ENCODE measurements at regions not wholly inside any gene's neighbourhood (a gene's known extent, or its start where the extent isn't known, plus 50 kb on each side); places are given as distances from the start of the nearest gene placed in this dataset.

GRCh38 chr10:8583096-8583495 is 528.6 kb downstream of the GATA3 start:
- H3K4me3 Mint-ChIP-seq: no peak overlapping the region
- DNase-seq (no peak), ATAC-seq (no peak)
- no peaks in the 10 kb centered on the region for H3K4me1 Mint-ChIP-seq
- peaks cover 5 to 30% (median 13%) of the 10 kb centered on the region in 5 donors for H3K27me3 Mint-ChIP-seq
- H3K36me3 Mint-ChIP-seq: no peaks in the 10 kb centered on the region
- POLR2A ChIA-PET: no interaction called here
- H3K9me3 Mint-ChIP-seq: no peaks in the 10 kb centered on the region
- no peak overlapping the region for H3K27ac Mint-ChIP-seq

GRCh38 chr10:8584666-8585065 is 530.2 kb downstream of the GATA3 start:
- ATAC-seq (no peak), DNase-seq (no peak)
- peaks cover 10 to 42% (median 19%) of the 10 kb centered on the region in 5 donors for H3K27me3 Mint-ChIP-seq
- no peaks in the 10 kb centered on the region for H3K4me1 Mint-ChIP-seq
- H3K36me3 Mint-ChIP-seq: no peaks in the 10 kb centered on the region
- no peaks in the 10 kb centered on the region for H3K9me3 Mint-ChIP-seq
- no peak overlapping the region for H3K4me3 Mint-ChIP-seq
- H3K27ac Mint-ChIP-seq: no peak overlapping the region
- POLR2A ChIA-PET: no interaction called here

- H3K36me3 Mint-ChIP-seq: no peaks in the 10 kb centered on the region
- ATAC-seq (no peak), DNase-seq (no peak)
- no peak overlapping the region for H3K27ac Mint-ChIP-seq
- peaks cover 10 to 47% (median 18%) of the 10 kb centered on the region in 5 donors for H3K27me3 Mint-ChIP-seq
- POLR2A ChIA-PET: no interaction called here
- no peaks in the 10 kb centered on the region for H3K4me1 Mint-ChIP-seq
- H3K9me3 Mint-ChIP-seq: no peaks in the 10 kb centered on the region
- H3K4me3 Mint-ChIP-seq: no peak overlapping the region
Observed at GRCh38 chr10:8586504-8586903, 532.0 kb downstream of the GATA3 start.

- POLR2A ChIA-PET: no interaction called here
Observed at GRCh38 chr10:8588135-8588534, 533.6 kb downstream of the GATA3 start.

GRCh38 chr10:8590518-8590917 is 536.0 kb downstream of the GATA3 start:
- POLR2A ChIA-PET: no interaction called here
- Mint-ChIP-seq H3K36me3 (no peaks in the 10 kb centered on the region), H3K9me3 (no peaks in the 10 kb centered on the region), H3K27me3 (peaks cover 7 to 47% (median 13%) of the 10 kb centered on the region in 5 donors), H3K27ac (no peak overlapping the region), H3K4me3 (no peak overlapping the region), H3K4me1 (no peaks in the 10 kb centered on the region)
- ATAC-seq: no peak
- no peak for DNase-seq

More at GRCh38 chr10:8588135-8588534, 533.6 kb downstream of the GATA3 start:
- Mint-ChIP-seq H3K4me1 (no peaks in the 10 kb centered on the region), H3K27ac (no peak overlapping the region), H3K4me3 (no peak overlapping the region), H3K9me3 (no peaks in the 10 kb centered on the region), H3K36me3 (no peaks in the 10 kb centered on the region), H3K27me3 (peaks cover 10 to 47% (median 13%) of the 10 kb centered on the region in 5 donors)
- DNase-seq (no peak), ATAC-seq (no peak)

GRCh38 chr10:8591640-8592039 is 537.2 kb downstream of the GATA3 start:
- Mint-ChIP-seq H3K4me3 (no peak overlapping the region), H3K36me3 (no peaks in the 10 kb centered on the region), H3K4me1 (peaks cover 0 to 3% (median 0%) of the 10 kb centered on the region in 4 donors), H3K9me3 (no peaks in the 10 kb centered on the region), H3K27me3 (peaks cover 7 to 39% (median 12%) of the 10 kb centered on the region in 5 donors), H3K27ac (no peak overlapping the region)
- no peak for DNase-seq
- POLR2A ChIA-PET: no interaction called here
- no peak for ATAC-seq

GRCh38 chr10:8594176-8594575 is 539.7 kb downstream of the GATA3 start:
- POLR2A ChIA-PET: no interaction called here

GRCh38 chr10:8594711-8595110 is 540.2 kb downstream of the GATA3 start:
- Mint-ChIP-seq H3K36me3 (peaks cover 0 to under 1% (median 0%) of the 10 kb centered on the region in 3 donors), H3K27me3 (peaks cover 0 to 13% (median 3%) of the 10 kb centered on the region in 5 donors), H3K4me3 (no peak overlapping the region), H3K4me1 (peaks cover 0 to 3% (median 0%) of the 10 kb centered on the region in 4 donors), H3K27ac (no peak overlapping the region), H3K9me3 (peaks cover 0 to 2% (median 0%) of the 10 kb centered on the region in 9 donors)
- POLR2A ChIA-PET: no interaction called here
- DNase-seq (no peak), ATAC-seq (no peak)

More at GRCh38 chr10:8594176-8594575, 539.7 kb downstream of the GATA3 start:
- Mint-ChIP-seq H3K4me3 (no peak overlapping the region), H3K27ac (no peak overlapping the region), H3K27me3 (peaks cover 0 to 15% (median 4%) of the 10 kb centered on the region in 5 donors), H3K36me3 (no peaks in the 10 kb centered on the region), H3K9me3 (no peaks in the 10 kb centered on the region), H3K4me1 (peaks cover 0 to 3% (median 0%) of the 10 kb centered on the region in 4 donors)
- no peak for ATAC-seq
- DNase-seq: no peak

- no peak for DNase-seq
- H3K4me3 Mint-ChIP-seq: no peak overlapping the region
- peaks cover 0 to 3% (median 0%) of the 10 kb centered on the region in 4 donors for H3K4me1 Mint-ChIP-seq
- no peak overlapping the region for H3K27ac Mint-ChIP-seq
- POLR2A ChIA-PET: no interaction called here
- no peak for ATAC-seq
- H3K27me3 Mint-ChIP-seq: peaks cover 0 to 9% (median 4%) of the 10 kb centered on the region in 5 donors
- peaks cover 0 to 2% (median 0%) of the 10 kb centered on the region in 3 donors for H3K36me3 Mint-ChIP-seq
- peaks cover 0 to 3% (median 0%) of the 10 kb centered on the region in 9 donors for H3K9me3 Mint-ChIP-seq
Observed at GRCh38 chr10:8595140-8595539, 540.7 kb downstream of the GATA3 start.

- POLR2A ChIA-PET: no interaction called here
- Mint-ChIP-seq H3K27me3 (peaks cover 0 to 3% (median 1%) of the 10 kb centered on the region in 5 donors), H3K9me3 (peaks cover 0 to 3% (median 0%) of the 10 kb centered on the region in 9 donors), H3K4me1 (peaks cover 0 to 3% (median 0%) of the 10 kb centered on the region in 4 donors), H3K27ac (no peak overlapping the region), H3K36me3 (peaks cover 0 to 2% (median 0%) of the 10 kb centered on the region in 3 donors), H3K4me3 (no peak overlapping the region)
- ATAC-seq (no peak), DNase-seq (no peak)
Observed at GRCh38 chr10:8596929-8597472, 542.5 kb downstream of the GATA3 start.

GRCh38 chr10:8600192-8600591 is 545.7 kb downstream of the GATA3 start:
- Mint-ChIP-seq H3K27me3 (peaks cover 3 to 20% (median 4%) of the 10 kb centered on the region in 5 donors), H3K27ac (no peak overlapping the region), H3K36me3 (peaks cover 0 to 17% (median 15%) of the 10 kb centered on the region in 3 donors), H3K9me3 (peaks cover 1 to 17% (median 6%) of the 10 kb centered on the region in 9 donors), H3K4me1 (peaks cover 0 to 3% (median 0%) of the 10 kb centered on the region in 4 donors), H3K4me3 (no peak overlapping the region)
- POLR2A ChIA-PET: no interaction called here
- no peak for ATAC-seq
- DNase-seq: no peak

- Mint-ChIP-seq H3K36me3 (peaks cover 0 to 31% (median 19%) of the 10 kb centered on the region in 3 donors), H3K4me3 (no peak overlapping the region), H3K27me3 (peaks cover under 1 to 20% (median 4%) of the 10 kb centered on the region in 5 donors), H3K4me1 (no peaks in the 10 kb centered on the region), H3K9me3 (peaks cover 7 to 42% (median 24%) of the 10 kb centered on the region in 9 donors), H3K27ac (no peak overlapping the region)
- DNase-seq (no peak), ATAC-seq (no peak)
- POLR2A ChIA-PET: no interaction called here
Observed at GRCh38 chr10:8602821-8603220, 548.3 kb downstream of the GATA3 start.

- DNase-seq: no peak
- H3K9me3 Mint-ChIP-seq: peaks cover 0 to 19% (median 6%) of the 10 kb centered on the region in 9 donors
- no peak overlapping the region for H3K27ac Mint-ChIP-seq
- H3K36me3 Mint-ChIP-seq: peaks cover 0 to 7% (median 0%) of the 10 kb centered on the region in 3 donors
- peaks cover 3 to 20% (median 11%) of the 10 kb centered on the region in 4 donors for H3K4me1 Mint-ChIP-seq
- ATAC-seq: no peak
- H3K4me3 Mint-ChIP-seq: no peak overlapping the region
- POLR2A ChIA-PET: no interaction called here
- H3K27me3 Mint-ChIP-seq: peaks cover 0 to 3% (median 0%) of the 10 kb centered on the region in 5 donors
Observed at GRCh38 chr10:8614054-8614565, 559.6 kb downstream of the GATA3 start.

Measured in naive thymus-derived CD8-positive, alpha-beta T cell (primary cell).